ENCODE measurements at regions not wholly inside any gene's neighbourhood (a gene's known extent, or its start where the extent isn't known, plus 50 kb on each side); places are given as distances from the start of the nearest gene placed in this dataset.

- POLR2A ChIA-PET = no interaction called here
Observed at GRCh38 chr22:47547239-47547661, 784.8 kb downstream of the TBC1D22A start.

GRCh38 chr22:47544696-47545095, 782.2 kb downstream of the TBC1D22A start:
- no peak for DNase-seq (ENCODE audit: low read depth, low spot score)
- ChIA-PET POLR2A (no interaction called here), CTCF (no interaction called here)
- Histone ChIP-seq H3K4me1 (ENCODE audit: control insufficient read depth, insufficient read depth, low read length) (no peaks in the 10 kb centered on the region), H3K9me3 (ENCODE audit: control insufficient read depth, insufficient read depth, low read depth, low read length) (no peaks in the 10 kb centered on the region), H3K4me3 (ENCODE audit: low read depth in 2 of 2, low read length in 2 of 2) (no peak overlapping the region), H3K27ac (ENCODE audit: low read length) (no peak overlapping the region), H3K36me3 (ENCODE audit: control insufficient read depth, insufficient read depth, low read length) (no peaks in the 10 kb centered on the region), H3K27me3 (ENCODE audit: control insufficient read depth, insufficient read depth, low read length) (no peaks in the 10 kb centered on the region)
- in situ Hi-C loops (cut with HindIII; ENCODE audit: low pct_unique_long_range_greater_than_20kb, low sequenced_read_pairs) = no loop called here
- no peak for TF ChIP-seq CTCF (IDR thresholded peaks at IDR 0.05)
- TF ChIP-seq POLR2AphosphoS5 (IDR thresholded peaks at IDR 0.05; ENCODE audit: low read depth, low read length) = no peak
- no peak for TF ChIP-seq REST (IDR thresholded peaks at IDR 0.05; ENCODE audit: insufficient read depth in 1 of 2, low read depth in 2 of 2, low read length in 1 of 2)
- TF ChIP-seq TCF7L2 (IDR thresholded peaks at IDR 0.05; ENCODE audit: low read depth, low read length) = no peak
- no peak for TF ChIP-seq SIN3A (IDR thresholded peaks at IDR 0.05; ENCODE audit: borderline replicate concordance, insufficient read depth, low read depth, low read length)
- BruUV-seq (replicated peaks) = no TSS peak
- no peak for ATAC-seq
- intact Hi-C loops (cut with micrococcal nuclease; ENCODE audit: unreplicated experiment) = no loop called here

More at GRCh38 chr22:47547239-47547661, 784.8 kb downstream of the TBC1D22A start:
- no peaks in the 10 kb centered on the region for H3K27me3 ChIP-seq (ENCODE audit: control insufficient read depth, insufficient read depth, low read length)
- no peaks in the 10 kb centered on the region for H3K4me1 ChIP-seq (ENCODE audit: control insufficient read depth, insufficient read depth, low read length)
- intact Hi-C loops (cut with micrococcal nuclease; ENCODE audit: unreplicated experiment) (no loop called here), in situ Hi-C loops (cut with HindIII; ENCODE audit: low pct_unique_long_range_greater_than_20kb, low sequenced_read_pairs) (no loop called here)
- DNase-seq (ENCODE audit: low read depth, low spot score) (no peak), ATAC-seq (no peak)
- TF ChIP-seq REST (IDR thresholded peaks at IDR 0.05; ENCODE audit: insufficient read depth in 1 of 2, low read depth in 2 of 2, low read length in 1 of 2) = no peak
- no peak for TF ChIP-seq SIN3A (IDR thresholded peaks at IDR 0.05; ENCODE audit: borderline replicate concordance, insufficient read depth, low read depth, low read length)
- TF ChIP-seq CTCF (IDR thresholded peaks at IDR 0.05) = no peak
- TF ChIP-seq POLR2AphosphoS5 (IDR thresholded peaks at IDR 0.05; ENCODE audit: low read depth, low read length) = no peak
- TF ChIP-seq TCF7L2 (IDR thresholded peaks at IDR 0.05; ENCODE audit: low read depth, low read length) = no peak
- no peaks in the 10 kb centered on the region for H3K36me3 ChIP-seq (ENCODE audit: control insufficient read depth, insufficient read depth, low read length)
- H3K27ac ChIP-seq (ENCODE audit: low read length) = no peak overlapping the region
- H3K4me3 ChIP-seq (ENCODE audit: low read depth in 2 of 2, low read length in 2 of 2) = no peak overlapping the region
- no TSS peak for BruUV-seq (replicated peaks)
- H3K9me3 ChIP-seq (ENCODE audit: control insufficient read depth, insufficient read depth, low read depth, low read length) = no peaks in the 10 kb centered on the region
- CTCF ChIA-PET = no interaction called here

Data from Panc1 (cell line).